GM12892 (cell line): ENCODE measurements at regions not wholly inside any gene's neighbourhood (a gene's known extent, or its start where the extent isn't known, plus 50 kb on each side); places are given as distances from the start of the nearest gene placed in this dataset.

Experiments used
- POLR2A ChIP-seq: IDR thresholded peaks from 2 replicates; pipeline ENCODE4 v1.6.1; 2011; ENCODE audit warnings: low read depth, low read length, control low read depth
- POLR2AphosphoS5 ChIP-seq: IDR thresholded peaks from 2 replicates; pipeline ENCODE4 v1.6.1; 2011; ENCODE audit warnings: low read depth, low read length, control low read depth
- TAF1 ChIP-seq: IDR thresholded peaks from 2 replicates; pipeline ENCODE4 v1.6.1; 2011; ENCODE audit warnings: low read depth, mild to moderate bottlenecking, control low read depth, low read length, borderline replicate concordance

GRCh38 chr11:116110802-116111201, 606.6 kb upstream of the CADM1 start:
- TF ChIP-seq POLR2AphosphoS5 (no peak), POLR2A (no peak), TAF1 (no peak)
